NCI-H2081 (cell line): ENCODE measurements at regions not wholly inside any gene's neighbourhood (a gene's known extent, or its start where the extent isn't known, plus 50 kb on each side); places are given as distances from the start of the nearest gene placed in this dataset.
A peak's percentile ranks its signal among the peaks of the same experiment; 100 is the strongest.
"Not testable (repeated sequence)": the region's sequence is repeated elsewhere in the genome, so short reads cannot be mapped to it uniquely, and the experiment has no call there.

Experiments
- DNase-seq, 2 experiments: peaks; one replicate each; lab custom pipeline; 2025; lab: John Stamatoyannopoulos, UW

DNA sequence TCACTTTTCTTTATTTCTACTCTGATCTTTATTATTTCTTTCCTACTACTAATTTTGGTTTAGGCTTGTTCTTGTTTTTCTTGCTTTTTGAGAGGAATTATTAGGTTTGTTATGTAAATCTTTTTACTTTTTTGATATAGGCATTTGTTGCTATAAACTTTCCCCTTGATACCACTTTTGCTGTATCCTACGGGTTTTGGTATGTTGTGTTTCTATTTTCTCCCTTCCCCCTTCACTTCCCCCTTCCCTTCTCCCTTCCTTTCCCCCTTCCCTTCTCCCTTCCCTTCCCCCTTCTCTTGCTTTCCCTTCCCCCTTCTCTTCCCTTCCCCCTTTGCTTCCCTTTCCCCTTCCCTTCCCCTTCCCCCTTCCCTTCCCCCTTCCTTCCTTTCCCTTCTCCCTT is 529.6 kb downstream of the RAB38 start:
- no peak for DNase-seq

DNA sequence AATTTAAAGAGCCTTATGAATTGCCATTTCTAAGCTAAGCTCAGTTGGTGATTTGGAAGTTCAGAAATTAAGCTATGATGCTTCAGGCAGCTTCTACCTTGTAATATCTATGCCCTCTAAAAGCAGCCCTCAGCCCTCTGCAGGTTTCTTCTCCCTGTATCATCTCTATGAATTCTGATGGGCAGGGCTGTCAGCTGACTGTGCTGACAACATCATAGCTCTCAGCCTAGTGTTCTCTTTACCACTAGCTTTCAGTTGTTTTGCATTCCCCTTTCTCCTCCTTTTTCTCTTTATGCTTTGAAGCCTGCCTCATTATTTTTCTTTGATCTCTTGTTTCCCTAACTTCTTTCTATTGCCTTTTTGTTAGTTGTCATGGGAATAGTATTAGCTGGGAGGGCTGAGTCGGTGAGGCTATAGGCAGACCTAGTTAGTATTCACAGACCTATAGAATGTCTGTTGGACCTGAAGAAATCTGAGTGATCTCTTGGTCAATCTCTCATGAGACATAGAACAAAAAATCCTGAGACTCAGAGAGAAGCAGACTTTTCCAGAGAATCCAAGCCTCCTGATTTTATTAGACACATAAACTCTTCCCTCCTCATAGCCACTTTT is 535.4 kb downstream of the RAB38 start:
- no peak for DNase-seq

DNA sequence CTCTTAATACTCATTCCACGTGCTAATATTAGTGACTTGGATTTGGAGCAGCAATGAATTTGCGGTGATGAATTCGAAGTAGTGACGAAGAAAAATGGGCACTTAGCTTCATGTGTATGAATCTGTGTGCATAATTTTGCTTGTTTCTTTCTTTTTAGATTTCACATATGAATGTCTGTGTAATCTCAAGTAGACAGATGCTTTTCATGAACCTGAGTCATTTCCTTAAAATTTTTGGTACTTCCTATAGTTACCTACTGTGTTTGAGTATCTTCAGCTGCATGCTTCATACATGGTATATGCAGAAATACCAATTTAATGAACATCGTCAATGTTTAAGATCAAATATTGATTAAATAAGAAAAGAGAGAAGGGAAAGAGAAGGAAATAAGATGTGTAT is 540.2 kb downstream of the RAB38 start:
- DNase-seq = no peak

DNA sequence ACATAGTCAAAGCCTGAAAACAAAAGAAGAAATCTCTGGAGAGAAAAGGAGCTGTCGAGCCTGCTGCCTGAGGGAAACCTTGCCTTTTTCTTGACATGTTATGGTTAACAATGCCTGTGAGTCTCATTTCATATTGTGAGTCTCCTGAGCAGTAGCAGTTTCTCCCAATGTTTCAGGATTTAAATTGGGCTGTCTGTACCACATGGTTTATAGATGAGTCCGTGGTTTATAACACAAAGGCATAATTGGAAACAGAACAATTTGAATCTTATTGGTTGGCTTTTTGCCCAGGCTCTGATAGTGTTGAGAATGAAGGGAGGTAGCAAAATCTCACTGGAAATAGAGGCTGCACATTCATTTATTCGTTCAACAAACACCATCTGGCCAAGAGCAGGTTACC is 540.9 kb downstream of the RAB38 start:
- DNase-seq = no peak

DNA sequence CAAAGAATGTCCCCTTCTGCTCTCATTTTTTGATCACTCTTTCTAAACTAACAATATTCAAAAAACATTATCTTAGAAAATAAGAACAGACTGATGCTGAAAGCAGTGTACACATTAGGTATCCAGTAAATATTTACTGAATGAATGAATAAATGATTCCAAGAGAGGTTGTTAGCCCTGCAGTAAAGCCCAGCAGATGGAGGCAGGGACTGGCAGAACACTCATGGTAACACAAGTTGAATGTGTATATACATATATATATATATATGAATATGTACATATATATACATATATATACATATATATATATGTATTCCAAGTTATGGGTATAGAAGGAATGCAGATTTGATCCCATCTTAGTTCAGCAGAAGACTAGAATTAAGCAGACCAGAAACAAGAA is 546.3 kb downstream of the RAB38 start:
- DNase-seq = no peak

DNA sequence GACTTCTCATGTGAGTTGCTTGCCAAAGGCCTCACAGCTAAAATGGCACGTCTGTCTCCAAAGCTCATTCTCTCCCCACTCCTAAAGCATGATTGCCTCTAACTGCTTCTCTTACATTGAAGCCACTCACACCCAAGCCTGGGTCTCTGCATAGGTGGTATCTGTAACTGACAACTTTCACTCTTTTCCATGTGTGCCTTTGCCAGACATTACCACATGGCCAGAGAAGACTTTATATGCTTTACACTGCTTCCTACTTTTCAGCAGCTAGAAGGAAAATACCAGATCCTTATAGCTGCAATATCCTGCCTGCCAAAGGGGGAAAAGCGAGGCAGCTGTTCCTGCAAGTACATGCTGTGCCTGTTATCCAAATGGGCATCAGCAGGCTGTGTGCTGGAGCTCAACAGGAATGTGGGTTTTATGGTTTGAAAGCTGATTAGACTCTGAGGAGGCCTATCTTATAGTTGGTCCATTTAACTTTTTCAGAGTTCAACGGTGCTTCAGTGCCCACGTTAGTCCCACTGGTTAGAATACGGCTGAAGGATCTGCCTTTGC is 547.1 kb downstream of the RAB38 start:
- no peak for DNase-seq

DNA sequence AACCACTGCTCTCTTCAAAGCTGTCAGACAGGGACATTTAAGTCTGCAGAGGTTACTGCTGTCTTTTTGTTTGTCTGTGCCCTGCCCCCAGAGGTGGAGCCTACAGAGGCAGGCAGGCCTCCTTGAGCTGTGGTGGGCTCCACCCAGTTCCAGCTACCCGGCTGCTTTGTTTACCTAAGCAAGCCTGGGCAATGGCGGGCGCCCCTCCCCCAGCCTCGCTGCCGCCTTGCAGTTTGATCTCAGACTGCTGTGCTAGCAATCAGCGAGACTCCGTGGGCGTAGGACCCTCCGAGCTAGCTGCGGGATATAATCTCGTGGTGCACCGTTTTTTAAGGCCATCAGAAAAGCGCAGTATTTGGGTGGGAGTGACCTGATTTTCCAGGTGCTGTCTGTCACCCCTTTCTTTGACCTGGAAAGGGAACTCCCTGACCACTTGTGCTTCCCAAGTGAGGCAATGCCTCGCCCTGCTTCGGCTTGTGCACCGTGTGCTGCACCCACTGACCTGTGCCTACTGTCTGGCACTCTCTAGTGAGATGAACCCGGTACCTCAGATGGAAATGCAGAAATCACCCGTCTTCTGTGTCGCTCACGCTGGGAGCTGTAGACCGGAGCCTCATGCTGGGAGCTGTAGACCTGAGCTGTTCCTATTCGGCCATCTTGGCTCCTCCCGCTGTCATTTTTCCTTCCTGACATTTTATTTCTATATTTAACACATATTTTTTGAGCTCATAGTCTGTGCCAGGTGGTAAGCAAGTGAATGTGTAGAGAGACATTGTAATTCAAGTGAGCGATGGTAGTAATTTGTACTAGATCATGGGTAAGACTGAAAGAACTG is 551.5 kb downstream of the RAB38 start:
- not testable (repeated sequence) for DNase-seq

DNA sequence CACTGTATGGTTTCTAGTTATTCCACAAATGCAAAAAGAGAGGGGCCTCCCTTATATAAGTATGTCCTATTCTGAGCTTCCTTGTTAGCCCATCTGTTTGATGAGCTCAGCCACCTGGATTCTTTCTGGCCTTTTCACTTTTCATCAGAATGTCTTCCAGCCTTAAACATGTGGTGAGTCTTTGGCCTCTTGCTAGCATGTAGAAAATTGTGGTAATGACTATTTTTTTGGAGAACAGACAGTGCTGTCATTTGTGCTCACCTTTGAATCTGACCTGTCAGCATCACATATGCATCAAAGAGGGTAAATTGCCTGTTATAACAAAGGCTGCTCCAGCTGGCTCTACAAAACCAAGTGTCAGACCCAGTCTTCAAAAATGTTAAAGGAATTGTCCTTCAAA is 558.7 kb downstream of the RAB38 start:
- DNase-seq = no peak

DNA sequence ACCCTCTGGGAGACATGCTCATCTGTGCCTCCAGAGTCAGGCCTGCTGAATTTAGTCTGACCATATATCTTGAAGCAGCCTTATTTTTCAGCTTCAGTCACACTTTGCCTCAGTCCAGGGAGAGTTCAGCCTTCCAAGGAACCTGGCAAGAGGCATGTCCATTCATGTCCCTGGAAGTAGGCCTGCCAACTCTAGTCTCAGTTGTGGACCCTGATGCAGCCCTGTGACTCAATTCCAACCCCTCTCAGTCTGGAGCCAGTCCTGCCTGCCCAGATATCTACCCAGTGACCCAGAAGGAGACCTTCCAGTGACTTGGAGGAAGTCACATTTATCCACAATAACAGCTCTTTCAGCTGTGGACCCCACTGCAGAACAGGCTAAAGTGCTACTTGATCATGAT is 566.6 kb downstream of the TMEM135 start:
- no peak for DNase-seq

DNA sequence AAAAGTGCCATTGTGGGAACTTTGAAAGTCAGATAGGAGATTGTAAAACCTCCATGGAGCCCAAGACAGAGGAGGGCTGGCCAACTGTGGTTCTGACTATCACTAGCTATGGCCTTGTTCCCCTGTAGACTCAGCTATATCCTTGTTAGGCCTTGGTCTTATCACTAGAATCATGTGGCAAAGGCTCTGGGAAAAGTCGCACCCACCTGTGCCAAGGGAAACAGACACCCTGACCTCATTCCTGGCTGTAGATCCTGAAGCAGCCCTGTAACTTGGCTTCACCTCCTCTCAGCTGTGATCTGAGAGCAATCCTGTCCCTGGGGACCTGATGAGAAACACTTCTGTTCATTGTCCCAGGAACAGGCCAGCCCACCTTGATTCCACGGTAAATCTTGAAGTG is 566.2 kb downstream of the TMEM135 start:
- no peak for DNase-seq

DNA sequence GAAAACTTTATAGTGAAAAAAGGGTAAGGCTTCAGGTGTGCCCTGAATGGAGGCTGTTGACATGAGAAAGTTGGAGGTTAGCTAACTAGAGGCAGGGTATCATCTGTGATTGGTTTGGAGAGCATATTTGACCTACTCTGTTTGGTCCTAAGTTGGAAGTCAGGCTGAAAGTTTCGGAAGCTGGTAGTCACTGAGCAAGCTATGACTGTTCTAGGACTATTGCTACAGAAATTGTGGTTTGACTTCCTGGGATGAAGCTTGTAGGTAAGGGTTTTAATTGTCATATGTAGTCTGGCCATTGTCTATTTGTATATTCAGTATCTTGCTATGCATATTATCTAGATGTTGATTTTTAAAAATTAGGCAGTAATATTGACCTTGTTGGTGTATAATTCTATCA is 565.0 kb downstream of the TMEM135 start:
- DNase-seq = no peak

DNA sequence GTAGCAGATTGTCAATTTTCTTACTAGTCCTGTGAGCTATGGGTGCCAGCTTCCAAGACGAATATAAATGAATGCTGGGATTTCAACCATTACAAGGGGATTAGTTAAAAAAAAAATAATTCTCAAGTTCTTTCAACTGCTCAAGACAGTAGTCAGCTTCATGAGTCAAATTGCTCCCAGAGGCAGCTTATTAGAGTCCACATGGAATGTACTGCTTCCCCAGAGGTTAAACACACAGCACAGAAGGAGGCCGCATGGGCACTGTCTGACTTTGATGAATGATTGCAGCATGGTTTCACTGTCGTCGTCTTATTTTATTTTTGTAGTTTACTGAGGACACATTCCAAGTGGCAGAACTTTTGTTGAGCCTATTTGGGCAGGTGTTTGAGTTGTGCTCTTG is 563.2 kb downstream of the TMEM135 start:
- DNase-seq = no peak

DNA sequence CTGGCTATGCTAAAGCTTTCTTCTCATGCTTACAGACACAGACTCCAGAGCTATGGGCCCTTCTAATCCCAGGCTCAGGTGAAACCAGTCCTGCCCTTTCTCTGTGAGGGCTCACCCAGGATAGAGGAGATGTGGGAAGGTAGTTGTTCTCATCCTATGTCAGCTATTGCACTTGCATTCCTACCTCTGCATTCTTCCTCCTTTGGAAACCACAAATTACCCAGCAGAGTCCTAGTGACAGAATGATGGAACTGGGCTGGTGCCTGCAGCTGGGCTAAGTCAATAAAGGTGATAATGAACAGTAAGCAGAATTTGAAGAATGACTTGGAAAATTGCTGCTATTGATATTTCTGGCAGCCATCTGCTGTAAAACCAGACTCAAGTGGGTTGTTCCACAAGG is 560.0 kb downstream of the TMEM135 start:
- peak; percentile 44 to 84 for DNase-seq

DNA sequence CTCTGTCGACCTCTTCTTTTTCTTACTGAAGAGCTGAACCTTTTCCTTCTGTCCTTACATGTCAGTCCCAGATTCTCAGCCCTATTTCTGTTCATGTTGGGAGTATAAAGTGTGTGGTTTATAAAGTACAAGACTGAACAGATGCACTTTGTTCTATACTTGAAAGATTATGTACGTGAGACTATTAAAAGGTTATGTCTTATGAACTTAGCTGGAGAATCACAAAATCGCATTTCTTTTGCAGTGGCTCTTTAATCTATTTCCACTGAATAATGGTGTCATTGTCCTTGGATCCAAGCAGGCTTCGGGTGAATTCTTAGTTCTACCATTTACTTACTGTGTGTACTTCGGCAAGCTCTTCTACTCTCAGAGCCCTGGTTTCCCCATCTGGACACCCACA is 558.4 kb downstream of the TMEM135 start:
- no peak for DNase-seq

DNA sequence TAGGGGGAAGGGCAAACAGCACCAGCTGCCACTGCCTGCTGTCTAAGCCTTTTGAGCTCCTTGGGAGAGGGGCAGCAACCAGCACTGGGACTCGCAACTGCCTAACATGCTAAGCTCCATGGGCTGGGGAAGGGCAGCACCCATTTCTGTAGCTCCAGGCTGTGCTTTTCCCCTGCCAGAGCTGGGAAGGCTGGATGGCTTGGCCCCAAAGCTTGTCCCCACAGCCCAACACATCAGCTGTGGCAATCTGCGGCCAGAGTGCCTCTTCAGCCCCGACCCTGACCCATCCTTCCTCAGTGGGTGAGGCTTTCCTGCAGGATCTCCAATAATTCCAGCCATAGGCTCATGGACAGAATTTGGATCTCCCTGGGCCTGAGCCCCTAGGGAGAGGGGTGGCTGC is 551.3 kb downstream of the TMEM135 start:
- DNase-seq = no peak

DNA sequence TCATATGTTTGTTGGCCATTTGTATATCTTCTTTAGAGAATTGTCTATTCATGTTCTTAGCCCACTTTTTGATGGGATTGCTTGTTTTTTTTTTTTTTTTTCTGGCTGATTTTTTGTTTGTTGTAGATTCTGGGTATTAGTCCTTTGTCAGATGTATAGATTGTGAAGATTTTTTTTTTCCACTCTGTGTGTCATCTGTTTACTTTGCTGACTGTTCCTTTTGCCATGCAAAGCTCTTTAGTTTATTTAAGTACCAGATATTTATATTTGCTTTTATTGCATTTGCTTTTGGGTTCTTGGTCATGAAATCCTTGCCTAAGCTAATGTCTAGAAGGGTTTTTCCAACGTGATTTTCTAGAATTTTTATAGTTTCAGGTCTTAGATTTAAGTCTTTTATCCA is 547.9 kb downstream of the TMEM135 start:
- not testable (repeated sequence) for DNase-seq

DNA sequence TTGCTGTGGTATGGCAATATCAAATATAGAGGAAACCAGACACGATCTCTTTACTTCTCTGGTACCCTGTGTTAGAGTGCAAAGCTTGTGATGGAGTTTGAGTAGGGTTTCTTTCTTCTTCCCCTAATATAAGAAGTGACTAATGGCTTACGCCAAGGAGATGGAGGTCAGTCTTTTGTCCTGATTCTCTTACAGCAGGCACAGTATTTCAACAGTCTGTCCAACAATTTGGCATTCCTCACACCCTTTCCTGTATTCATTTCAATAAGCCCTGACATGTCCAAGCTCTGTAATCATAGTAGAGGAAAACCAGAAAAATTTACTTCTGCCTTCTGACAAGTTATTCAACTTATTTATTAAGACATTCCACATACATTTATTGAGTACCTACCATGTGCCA is 546.2 kb downstream of the TMEM135 start:
- no peak for DNase-seq

DNA sequence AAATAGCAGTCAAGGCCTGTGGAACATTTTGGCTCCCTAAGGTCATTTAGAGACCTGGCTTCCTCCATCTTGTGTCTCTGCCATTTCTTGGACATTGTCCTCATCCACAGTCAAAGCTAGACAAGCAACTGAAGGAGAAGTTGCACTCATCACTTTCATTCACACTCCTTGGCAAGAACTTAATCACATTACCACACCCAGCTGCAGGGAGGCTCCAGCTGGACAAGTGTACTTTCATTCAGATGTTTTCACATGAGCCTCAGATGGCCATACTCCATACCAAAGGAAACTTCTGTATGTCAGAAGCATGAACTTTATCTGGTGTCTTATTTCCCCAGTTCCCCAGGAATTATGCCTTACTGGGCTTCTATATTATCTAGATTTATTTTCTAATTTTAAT is 537.4 kb downstream of the TMEM135 start:
- DNase-seq = no peak

DNA sequence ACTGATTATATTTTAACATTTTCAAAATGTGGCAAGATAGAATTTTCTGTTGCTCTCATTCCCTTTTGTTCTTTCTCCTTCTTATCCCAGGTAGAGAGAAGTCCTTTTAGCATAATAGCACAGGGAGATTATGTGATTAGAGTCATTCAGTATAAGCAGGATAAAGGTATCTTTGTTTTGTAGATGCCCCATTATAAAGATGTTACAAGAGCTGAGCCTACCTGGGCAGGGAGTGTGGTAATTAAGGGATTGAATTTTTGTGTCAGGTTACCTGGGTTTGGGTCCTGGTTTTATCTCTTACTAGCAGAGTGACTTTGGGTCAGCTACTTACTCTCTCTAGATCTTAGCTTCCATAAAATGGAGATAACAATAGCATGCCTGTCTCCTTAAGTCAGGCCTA is 536.5 kb downstream of the TMEM135 start:
- DNase-seq = no peak

DNA sequence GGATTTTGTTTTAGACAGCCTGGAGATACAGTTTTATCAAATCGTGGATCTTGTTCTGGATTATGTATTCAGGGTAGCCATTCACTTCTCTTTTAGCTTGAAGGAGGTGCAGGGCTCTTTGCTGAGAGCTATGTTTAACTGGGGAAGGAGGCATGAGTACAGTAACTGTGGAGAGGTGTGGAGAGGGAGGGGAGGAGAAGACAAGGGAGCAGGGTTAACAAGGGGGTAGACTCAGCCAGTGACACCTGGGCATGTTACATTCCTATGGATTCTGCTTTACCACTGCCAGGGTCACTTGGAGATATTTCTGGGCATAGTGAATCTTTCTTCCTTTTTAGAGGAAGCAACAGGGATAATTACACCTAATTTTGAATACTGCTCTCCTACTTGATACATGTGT is 536.0 kb downstream of the TMEM135 start:
- no peak for DNase-seq

DNA sequence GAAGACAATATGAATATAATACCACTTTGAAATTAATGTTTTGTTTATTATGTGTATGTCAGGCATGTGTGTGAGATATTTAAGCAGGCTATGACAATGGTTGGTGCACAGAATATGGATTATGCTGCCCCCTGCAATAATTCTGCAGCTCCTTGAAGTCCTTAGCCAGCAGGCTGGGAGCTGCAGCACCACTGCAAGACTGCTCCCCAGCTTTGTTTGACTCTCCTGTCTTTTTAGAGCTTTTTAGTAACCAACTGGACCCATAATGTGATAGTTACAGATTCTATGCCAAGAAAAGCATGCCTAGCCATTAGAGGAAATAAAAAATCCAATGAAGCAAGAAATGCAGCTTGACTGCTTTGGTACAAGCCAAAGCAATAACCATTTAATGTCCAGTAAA is 535.1 kb downstream of the TMEM135 start:
- DNase-seq = no peak

DNA sequence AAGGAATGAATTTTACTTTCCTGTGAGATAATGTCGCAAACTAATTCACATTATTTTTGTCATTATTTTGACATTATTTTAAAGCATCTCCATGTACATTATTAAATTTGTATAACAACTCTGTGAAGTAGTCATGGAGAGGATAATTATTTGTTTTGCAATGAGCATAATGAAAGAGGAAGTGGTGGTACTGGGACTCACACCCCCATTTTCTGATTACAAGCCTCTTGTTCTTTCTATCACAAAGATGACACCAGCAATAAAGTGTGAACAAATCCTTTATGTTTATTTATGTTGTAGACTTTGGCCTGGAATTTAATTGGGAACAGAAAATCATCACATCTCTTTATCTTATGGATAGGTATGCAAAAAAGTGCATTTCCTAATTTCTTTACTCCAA is 522.6 kb downstream of the TMEM135 start:
- DNase-seq = no peak

DNA sequence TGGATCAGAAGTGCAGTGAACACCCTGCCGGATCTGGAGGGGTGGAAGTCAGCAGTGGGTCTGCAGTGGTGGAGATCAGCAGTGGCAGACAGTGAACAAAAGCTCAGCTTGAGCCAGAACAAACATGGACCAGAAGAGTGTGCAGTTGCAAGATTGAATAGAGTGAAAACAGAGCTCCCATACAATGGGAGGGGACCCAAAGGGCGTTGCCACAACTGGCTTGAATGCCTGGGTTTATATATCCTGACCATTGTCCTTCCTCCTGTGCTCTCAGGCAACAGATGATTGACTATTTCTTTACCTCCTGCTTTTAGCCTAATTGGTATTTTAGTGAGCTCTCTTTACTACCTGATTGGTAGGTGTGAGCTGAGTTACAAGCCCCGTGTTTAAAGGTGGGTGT is 522.1 kb downstream of the TMEM135 start:
- peak; percentile 25 to 55 for DNase-seq

DNA sequence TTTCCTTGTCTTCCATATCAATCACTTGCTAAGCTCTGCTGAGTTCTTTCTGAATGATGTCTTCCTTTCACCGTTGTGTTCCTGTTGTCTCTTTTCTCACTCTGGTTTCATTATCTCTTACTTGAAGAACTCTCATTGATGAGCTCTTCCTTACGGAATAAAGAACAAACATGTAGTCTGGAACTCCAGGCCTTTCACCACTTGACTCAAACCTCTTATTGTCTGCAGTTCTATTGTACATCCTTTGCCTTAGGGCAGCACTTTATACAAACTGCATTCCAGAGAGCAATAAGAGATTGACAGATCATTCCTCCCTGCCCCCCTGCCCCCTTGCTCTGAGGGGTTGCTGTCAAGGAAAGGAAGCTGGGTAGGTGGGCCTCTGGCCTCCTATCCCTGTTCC is 517.4 kb downstream of the TMEM135 start:
- no peak for DNase-seq
